Heart left ventricle (tissue), 13 donors: ENCODE measurements at regions not wholly inside any gene's neighbourhood (a gene's known extent, or its start where the extent isn't known, plus 50 kb on each side); places are given as distances from the start of the nearest gene placed in this dataset.

Source experiments
- POLR2A ChIP-seq, 2 donors: fragments of 450-650 bp; IDR thresholded peaks; one replicate each; pipeline ENCODE4 v1.6.1; 2017; ENCODE audit warnings: antibody characterized with exemption in 2 of 2, mild to moderate bottlenecking in 2 of 2, moderate library complexity in 2 of 2
- TF ChIP-seq, protein P1 (sequence below), 12 donors: fragments of 200-600 bp; sonication (generic) in 4 of 12; IDR thresholded peaks; one replicate each; pipeline versions ENCODE4 v1.5.0 to v1.8.0; 2018 to 2022; ENCODE audit warnings: antibody characterized with exemption in 12 of 12, mild to moderate bottlenecking in 5 of 12
- donor health status: ischemic (EF 13 %, LVEDD 7.1; RV severe dilation, severe dysfunction).
- donor health status: DM: no; HTN: yes; CAD: no.
- donor health status: DM: no; HTN: no; CAD: no.
- donor health status: ischemic (EF 25% LVEDD 6.9; RV normal size, moderate dysfunction).
- donor health status: ischemic (EF 25% LVEDD 5.7; RV mildly dilated, moderate dysfunction).
- donor health status: ischemic (EF 35%, LVEDD 5.7; RV mildly dilated, moderate dysfunction).
- donor health status: nonischemic (EF 11% LVEDD 7.7; RV severe dilation, severe dysfunction).
- donor health status: DM: yes; HTN: yes; CAD: no.
- donor health status: PGD.
- donor health status: ischemic (EF 29% LVEDD 5.4; RV normal size, mild dysfunction).
- donor health status: nonischemic (EF 23%, LVEDD 6.1; RV moderate dilation, normal function).

DNA sequence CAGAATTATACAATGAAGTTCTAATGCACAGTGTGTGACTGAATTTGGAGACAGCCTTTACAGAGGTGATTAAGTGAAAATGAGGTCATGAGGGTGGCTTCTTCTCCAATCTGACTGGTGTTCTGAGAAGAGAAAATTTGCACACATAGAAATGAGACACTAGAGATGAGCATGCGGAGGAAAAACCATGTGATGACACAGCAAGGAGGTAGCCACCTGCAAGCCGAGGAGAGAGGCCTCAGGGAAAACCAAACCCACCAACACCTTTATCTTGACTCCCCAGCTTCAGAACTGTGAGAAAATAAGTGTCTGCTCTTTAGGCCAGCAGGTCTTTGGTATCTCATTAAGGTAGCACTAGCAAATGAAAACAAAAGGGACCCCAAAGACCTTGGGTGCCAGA, 93.2 kb downstream of the GGTLC2 start:
- TF ChIP-seq POLR2A (IDR thresholded peaks at IDR 0.05): no peak
- TF ChIP-seq, protein P1, sequence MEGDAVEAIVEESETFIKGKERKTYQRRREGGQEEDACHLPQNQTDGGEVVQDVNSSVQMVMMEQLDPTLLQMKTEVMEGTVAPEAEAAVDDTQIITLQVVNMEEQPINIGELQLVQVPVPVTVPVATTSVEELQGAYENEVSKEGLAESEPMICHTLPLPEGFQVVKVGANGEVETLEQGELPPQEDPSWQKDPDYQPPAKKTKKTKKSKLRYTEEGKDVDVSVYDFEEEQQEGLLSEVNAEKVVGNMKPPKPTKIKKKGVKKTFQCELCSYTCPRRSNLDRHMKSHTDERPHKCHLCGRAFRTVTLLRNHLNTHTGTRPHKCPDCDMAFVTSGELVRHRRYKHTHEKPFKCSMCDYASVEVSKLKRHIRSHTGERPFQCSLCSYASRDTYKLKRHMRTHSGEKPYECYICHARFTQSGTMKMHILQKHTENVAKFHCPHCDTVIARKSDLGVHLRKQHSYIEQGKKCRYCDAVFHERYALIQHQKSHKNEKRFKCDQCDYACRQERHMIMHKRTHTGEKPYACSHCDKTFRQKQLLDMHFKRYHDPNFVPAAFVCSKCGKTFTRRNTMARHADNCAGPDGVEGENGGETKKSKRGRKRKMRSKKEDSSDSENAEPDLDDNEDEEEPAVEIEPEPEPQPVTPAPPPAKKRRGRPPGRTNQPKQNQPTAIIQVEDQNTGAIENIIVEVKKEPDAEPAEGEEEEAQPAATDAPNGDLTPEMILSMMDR (IDR thresholded peaks at IDR 0.05): no peak
